Ishikawa (cell line): ENCODE measurements at regions not wholly inside any gene's neighbourhood (a gene's known extent, or its start where the extent isn't known, plus 50 kb on each side); places are given as distances from the start of the nearest gene placed in this dataset.

Experiments used
- CEBPB ChIP-seq: IDR thresholded peaks from 2 replicates; pipeline ENCODE4 v1.6.1; 2012
- CREB1 ChIP-seq: IDR thresholded peaks from 2 replicates; pipeline ENCODE4 v1.6.1; 2012; ENCODE audit warnings: low read depth
- EGR1 ChIP-seq: IDR thresholded peaks from 2 replicates; pipeline ENCODE4 v1.6.1; 2012
- EP300 ChIP-seq: IDR thresholded peaks from 2 replicates; pipeline ENCODE4 v1.6.1; 2012; ENCODE audit warnings: borderline replicate concordance
- FOXM1 ChIP-seq: IDR thresholded peaks from 2 replicates; pipeline ENCODE4 v1.6.1; 2012; ENCODE audit warnings: low read depth, borderline replicate concordance
- NFIC ChIP-seq: IDR thresholded peaks from 2 replicates; pipeline ENCODE4 v1.6.1; 2012
- RAD21 ChIP-seq: IDR thresholded peaks from 2 replicates; pipeline ENCODE4 v1.6.1; 2012; ENCODE audit warnings: low read depth
- TAF1 ChIP-seq: IDR thresholded peaks from 2 replicates; pipeline ENCODE4 v1.6.1; 2012; ENCODE audit warnings: low read depth, mild to moderate bottlenecking
- TCF12 ChIP-seq: IDR thresholded peaks from 2 replicates; pipeline ENCODE4 v1.6.1; 2012; ENCODE audit warnings: low read depth
- TEAD4 ChIP-seq: IDR thresholded peaks from 2 replicates; pipeline ENCODE4 v1.6.1; 2012
- USF1 ChIP-seq: IDR thresholded peaks from 2 replicates; pipeline ENCODE4 v1.6.1; 2012
- YY1 ChIP-seq: IDR thresholded peaks from 2 replicates; pipeline ENCODE4 v1.6.1; 2012; ENCODE audit warnings: low read depth
- ZBTB7A ChIP-seq: IDR thresholded peaks from 2 replicates; pipeline ENCODE4 v1.6.1; 2012; ENCODE audit warnings: low read depth
- TF ChIP-seq, protein P1 (sequence below): IDR thresholded peaks from 2 replicates; pipeline ENCODE4 v1.6.1; 2012; ENCODE audit warnings: low read depth, mild to moderate bottlenecking
- TF ChIP-seq, protein P2 (sequence below): IDR thresholded peaks from 2 replicates; pipeline ENCODE4 v1.6.1; 2012

- no peak for TF ChIP-seq EP300
- TF ChIP-seq NFIC = no peak
- TF ChIP-seq TAF1 = no peak
- TF ChIP-seq CREB1 = no peak
- no peak for TF ChIP-seq TCF12
- no peak for TF ChIP-seq USF1
- no peak for TF ChIP-seq EGR1
Measured at GRCh38 chr7:49692516-49692915, 80.9 kb upstream of the VWC2 start.

- no peak for TF ChIP-seq EP300
- TF ChIP-seq, protein P1, sequence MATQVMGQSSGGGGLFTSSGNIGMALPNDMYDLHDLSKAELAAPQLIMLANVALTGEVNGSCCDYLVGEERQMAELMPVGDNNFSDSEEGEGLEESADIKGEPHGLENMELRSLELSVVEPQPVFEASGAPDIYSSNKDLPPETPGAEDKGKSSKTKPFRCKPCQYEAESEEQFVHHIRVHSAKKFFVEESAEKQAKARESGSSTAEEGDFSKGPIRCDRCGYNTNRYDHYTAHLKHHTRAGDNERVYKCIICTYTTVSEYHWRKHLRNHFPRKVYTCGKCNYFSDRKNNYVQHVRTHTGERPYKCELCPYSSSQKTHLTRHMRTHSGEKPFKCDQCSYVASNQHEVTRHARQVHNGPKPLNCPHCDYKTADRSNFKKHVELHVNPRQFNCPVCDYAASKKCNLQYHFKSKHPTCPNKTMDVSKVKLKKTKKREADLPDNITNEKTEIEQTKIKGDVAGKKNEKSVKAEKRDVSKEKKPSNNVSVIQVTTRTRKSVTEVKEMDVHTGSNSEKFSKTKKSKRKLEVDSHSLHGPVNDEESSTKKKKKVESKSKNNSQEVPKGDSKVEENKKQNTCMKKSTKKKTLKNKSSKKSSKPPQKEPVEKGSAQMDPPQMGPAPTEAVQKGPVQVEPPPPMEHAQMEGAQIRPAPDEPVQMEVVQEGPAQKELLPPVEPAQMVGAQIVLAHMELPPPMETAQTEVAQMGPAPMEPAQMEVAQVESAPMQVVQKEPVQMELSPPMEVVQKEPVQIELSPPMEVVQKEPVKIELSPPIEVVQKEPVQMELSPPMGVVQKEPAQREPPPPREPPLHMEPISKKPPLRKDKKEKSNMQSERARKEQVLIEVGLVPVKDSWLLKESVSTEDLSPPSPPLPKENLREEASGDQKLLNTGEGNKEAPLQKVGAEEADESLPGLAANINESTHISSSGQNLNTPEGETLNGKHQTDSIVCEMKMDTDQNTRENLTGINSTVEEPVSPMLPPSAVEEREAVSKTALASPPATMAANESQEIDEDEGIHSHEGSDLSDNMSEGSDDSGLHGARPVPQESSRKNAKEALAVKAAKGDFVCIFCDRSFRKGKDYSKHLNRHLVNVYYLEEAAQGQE = no peak
- TF ChIP-seq CREB1 = no peak
- TF ChIP-seq USF1 = no peak
- TF ChIP-seq, protein P2, sequence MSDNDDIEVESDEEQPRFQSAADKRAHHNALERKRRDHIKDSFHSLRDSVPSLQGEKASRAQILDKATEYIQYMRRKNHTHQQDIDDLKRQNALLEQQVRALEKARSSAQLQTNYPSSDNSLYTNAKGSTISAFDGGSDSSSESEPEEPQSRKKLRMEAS = no peak
- no peak for TF ChIP-seq CEBPB
- TF ChIP-seq YY1 = no peak
- TF ChIP-seq RAD21 = no peak
- no peak for TF ChIP-seq FOXM1
- no peak for TF ChIP-seq TCF12
- no peak for TF ChIP-seq EGR1
Measured at GRCh38 chr7:49695971-49696370, 77.5 kb upstream of the VWC2 start.

GRCh38 chr7:49700841-49701240 is 72.6 kb upstream of the VWC2 start:
- TF ChIP-seq, protein P2 = no peak
- TF ChIP-seq TCF12 (no peak), RAD21 (no peak)

DNA sequence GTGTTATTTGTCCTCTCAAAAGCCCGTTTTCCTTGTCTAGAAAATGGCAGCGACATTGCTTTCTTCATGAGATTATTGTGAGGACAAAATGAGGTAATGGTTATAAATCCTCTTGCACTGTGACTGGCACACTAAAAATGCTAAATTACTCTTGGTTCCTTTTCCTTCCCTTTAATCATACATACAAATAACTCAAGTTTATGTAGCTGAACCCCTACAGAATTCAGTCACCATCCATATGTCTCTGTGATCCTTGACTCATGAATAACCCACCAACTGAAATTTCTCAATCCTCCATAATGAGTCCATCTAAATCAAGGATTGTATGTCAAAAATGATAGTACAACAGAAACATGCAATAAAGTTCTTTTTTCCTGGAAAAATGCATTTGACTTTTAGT is 71.3 kb upstream of the VWC2 start:
- TF ChIP-seq, protein P2 = no peak
- TF ChIP-seq NFIC (no peak), EP300 (no peak), FOXM1 (no peak), YY1 (no peak), CEBPB (no peak), ZBTB7A (no peak), TEAD4 (no peak), TCF12 (no peak), CREB1 (no peak), RAD21 (no peak), EGR1 (no peak), USF1 (no peak), TAF1 (no peak)
- TF ChIP-seq, protein P1 = no peak

DNA sequence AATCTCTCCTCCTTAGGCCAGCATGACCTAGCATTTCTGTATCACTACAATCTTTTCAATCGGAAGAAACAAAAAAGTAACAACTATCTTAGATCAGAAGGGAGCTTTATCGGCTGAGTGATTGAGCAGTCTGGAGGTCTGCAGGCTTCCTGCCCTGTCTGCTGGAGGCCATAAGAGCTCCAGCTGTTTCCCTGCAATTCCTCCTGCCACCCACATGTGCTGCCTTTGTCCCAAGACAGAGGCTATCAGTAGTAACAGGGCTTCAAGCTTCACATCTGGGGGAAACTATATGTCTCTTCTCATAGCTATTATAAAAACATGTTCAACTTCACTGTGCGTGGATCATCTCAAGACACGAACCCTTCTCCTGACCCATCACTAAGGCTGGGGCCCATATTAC is 70.1 kb upstream of the VWC2 start:
- TF ChIP-seq EGR1 (no peak), TAF1 (no peak), CEBPB (no peak), FOXM1 (no peak)

- TF ChIP-seq NFIC (no peak), EP300 (no peak), ZBTB7A (no peak), EGR1 (no peak), FOXM1 (no peak), YY1 (no peak), USF1 (no peak), TEAD4 (no peak), RAD21 (no peak)
- TF ChIP-seq, protein P2 = no peak
- TF ChIP-seq, protein P1 = no peak
Measured at GRCh38 chr7:49703881-49704280, 69.6 kb upstream of the VWC2 start.
